GM23338 (cell line): ENCODE measurements at regions not wholly inside any gene's neighbourhood (a gene's known extent, or its start where the extent isn't known, plus 50 kb on each side); places are given as distances from the start of the nearest gene placed in this dataset.

Experiments
- ATAC-seq: fragments of 200-7000 bp; cut with Tn5 transposase; 3 replicates; pipeline ENCODE4 v1.9.1; 2020
- DNase-seq: peaks from one replicate; pipeline ENCODE4 v3.0.0-alpha.2; 2015; ENCODE audit warnings: low spot score
- H2AFZ ChIP-seq: fragments of 200-600 bp; sonication (generic); 2 replicates; pipeline ENCODE4 v1.8.0; 2016; ENCODE audit warnings: antibody characterized with exemption, mild to moderate bottlenecking, moderate library complexity
- H3F3A ChIP-seq: fragments of 200-600 bp; sonication (generic); replicated peaks from 2 replicates; pipeline ENCODE4 v1.8.0; 2017; ENCODE audit warnings: antibody characterized with exemption, mixed run types, low read depth
- H3K27ac ChIP-seq: fragments of 200-600 bp; sonication (generic); 2 replicates; pipeline ENCODE4 v1.6.1; 2016; ENCODE audit warnings: low read depth
- H3K27me3 ChIP-seq: fragments of 200-600 bp; sonication (generic); 2 replicates; pipeline ENCODE4 v1.8.0; 2016; ENCODE audit warnings: mild to moderate bottlenecking, mixed run types, moderate library complexity; ENCODE audit not compliant: insufficient read depth
- H3K36me3 ChIP-seq: fragments of 200-600 bp; sonication (generic); 2 replicates; pipeline ENCODE4 v1.8.0; 2016; ENCODE audit warnings: mild to moderate bottlenecking; ENCODE audit not compliant: insufficient read depth
- H3K4me1 ChIP-seq: fragments of 200-600 bp; sonication (generic); 2 replicates; pipeline ENCODE4 v1.8.0; 2016; ENCODE audit warnings: mild to moderate bottlenecking, moderate library complexity; ENCODE audit not compliant: insufficient read depth
- H3K4me2 ChIP-seq: fragments of 200-600 bp; sonication (generic); 2 replicates; pipeline ENCODE4 v1.7.1; 2017; ENCODE audit warnings: mixed run types
- H3K4me3 ChIP-seq: fragments of 200-600 bp; sonication (generic); 2 replicates; pipeline ENCODE4 v1.6.1; 2016; ENCODE audit warnings: mixed run types
- H3K79me2 ChIP-seq: fragments of 200-600 bp; sonication (generic); replicated peaks from 2 replicates; pipeline ENCODE4 v1.8.0; 2017; ENCODE audit warnings: mild to moderate bottlenecking; ENCODE audit not compliant: insufficient read depth
- H3K9me2 ChIP-seq: fragments of 200-600 bp; sonication (generic); 2 replicates; pipeline ENCODE4 v1.8.0; 2017; ENCODE audit not compliant: insufficient read depth
- H4K20me1 ChIP-seq: fragments of 200-600 bp; sonication (generic); replicated peaks from 2 replicates; pipeline ENCODE4 v1.8.0; 2017; ENCODE audit warnings: mild to moderate bottlenecking; ENCODE audit not compliant: insufficient read depth
- H3K27ac Mint-ChIP-seq: 2 replicates; pipeline ENCODE4 v1.8.0; 2020; ENCODE audit warnings: inconsistent platforms, mild to moderate bottlenecking, moderate library complexity, mixed read lengths
- H3K27me3 Mint-ChIP-seq: 3 replicates; pipeline ENCODE4 v1.8.0; 2022; ENCODE audit warnings: low read depth, mild to moderate bottlenecking, moderate library complexity, mixed read lengths, inconsistent platforms; ENCODE audit not compliant: insufficient read depth, poor library complexity
- H3K36me3 Mint-ChIP-seq: 3 replicates; pipeline ENCODE4 v1.8.0; 2021; ENCODE audit warnings: low read depth, mild to moderate bottlenecking, inconsistent platforms, moderate library complexity, mixed read lengths
- H3K4me1 Mint-ChIP-seq: 3 replicates; pipeline ENCODE4 v1.8.0; 2020; ENCODE audit warnings: mild to moderate bottlenecking, inconsistent platforms, mixed read lengths
- H3K4me3 Mint-ChIP-seq: 3 replicates; pipeline ENCODE4 v1.8.0; 2021; ENCODE audit warnings: moderate library complexity, mild to moderate bottlenecking, inconsistent platforms, mixed read lengths
- H3K9me3 Mint-ChIP-seq: 3 replicates; pipeline ENCODE4 v1.8.0; 2020; ENCODE audit warnings: moderate library complexity, mild to moderate bottlenecking, inconsistent platforms, mixed read lengths
- CREB1 ChIP-seq: fragments of 250-450 bp; sonication (Bioruptor Pico); IDR thresholded peaks from 2 replicates; pipeline ENCODE4 v1.5.0; 2020; ENCODE audit warnings: low read depth, mild to moderate bottlenecking, moderate library complexity
- POLR2AphosphoS5 ChIP-seq: IDR thresholded peaks from 2 replicates; pipeline ENCODE4 v1.6.1; 2016; ENCODE audit warnings: antibody characterized with exemption, low read depth
- STAT1 ChIP-seq: IDR thresholded peaks from one replicate; pipeline ENCODE4 v1.6.1; 2016; ENCODE audit warnings: antibody characterized with exemption; ENCODE audit not compliant: unreplicated experiment
- ZNF114 ChIP-seq: fragments of 250-450 bp; sonication (Bioruptor Pico); IDR thresholded peaks from 2 replicates; pipeline ENCODE4 v1.5.0; 2020; ENCODE audit warnings: mild to moderate bottlenecking, moderate library complexity
- ZNF331 ChIP-seq: fragments of 250-450 bp; sonication (Bioruptor Pico); IDR thresholded peaks from 2 replicates; pipeline ENCODE4 v1.5.0; 2020; ENCODE audit warnings: low read depth, mild to moderate bottlenecking, moderate library complexity
- TF ChIP-seq, protein P1 (sequence below): IDR thresholded peaks from 2 replicates; pipeline ENCODE4 v1.6.1; 2016; ENCODE audit warnings: antibody characterized with exemption

DNA sequence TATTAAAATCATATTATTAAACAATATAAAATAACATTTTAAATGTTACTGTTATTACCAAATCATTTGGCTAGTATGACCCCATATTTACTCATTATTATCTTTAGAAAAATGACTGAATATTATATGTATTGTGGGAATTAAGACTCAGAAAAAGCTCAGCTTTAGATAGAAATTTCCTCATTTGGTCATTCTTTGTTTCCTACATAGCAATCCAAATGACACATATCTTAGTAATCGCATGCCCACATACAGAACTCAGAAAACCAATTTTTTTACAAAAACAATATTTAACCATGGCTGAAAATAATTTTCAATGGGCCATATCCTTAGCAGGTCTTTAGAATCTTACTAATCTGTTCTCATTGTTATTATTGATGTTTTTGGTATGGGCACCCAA lies 53.8 kb upstream of the TSLP start:
- no peak overlapping the region for H3K4me2 ChIP-seq
- DNase-seq (no peak), ATAC-seq (no peak)
- no peak overlapping the region for H3K4me3 ChIP-seq
- no peaks in the 10 kb centered on the region for H3F3A ChIP-seq
- no peaks in the 10 kb centered on the region for H3K4me1 Mint-ChIP-seq
- no peak overlapping the region for H3K4me3 Mint-ChIP-seq
- H3K36me3 Mint-ChIP-seq = no peaks in the 10 kb centered on the region
- no peaks in the 10 kb centered on the region for H3K79me2 ChIP-seq
- H3K9me3 Mint-ChIP-seq = no peaks in the 10 kb centered on the region
- H3K27ac Mint-ChIP-seq = no peak overlapping the region
- H3K27ac ChIP-seq = no peak overlapping the region
- H4K20me1 ChIP-seq = no peaks in the 10 kb centered on the region
- H3K4me1 ChIP-seq = no peaks in the 10 kb centered on the region
- TF ChIP-seq POLR2AphosphoS5 = no peak
- TF ChIP-seq, protein P1, sequence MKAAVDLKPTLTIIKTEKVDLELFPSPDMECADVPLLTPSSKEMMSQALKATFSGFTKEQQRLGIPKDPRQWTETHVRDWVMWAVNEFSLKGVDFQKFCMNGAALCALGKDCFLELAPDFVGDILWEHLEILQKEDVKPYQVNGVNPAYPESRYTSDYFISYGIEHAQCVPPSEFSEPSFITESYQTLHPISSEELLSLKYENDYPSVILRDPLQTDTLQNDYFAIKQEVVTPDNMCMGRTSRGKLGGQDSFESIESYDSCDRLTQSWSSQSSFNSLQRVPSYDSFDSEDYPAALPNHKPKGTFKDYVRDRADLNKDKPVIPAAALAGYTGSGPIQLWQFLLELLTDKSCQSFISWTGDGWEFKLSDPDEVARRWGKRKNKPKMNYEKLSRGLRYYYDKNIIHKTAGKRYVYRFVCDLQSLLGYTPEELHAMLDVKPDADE = no peak
- TF ChIP-seq ZNF114 (CRISPR knock-in tag) = no peak
- no peak for TF ChIP-seq CREB1 (CRISPR knock-in tag)
- TF ChIP-seq ZNF331 (CRISPR knock-in tag) = no peak
- TF ChIP-seq STAT1 = no peak
- no peak overlapping the region for H2AFZ ChIP-seq
- H3K27me3 Mint-ChIP-seq = no peaks in the 10 kb centered on the region
- H3K36me3 ChIP-seq = no peaks in the 10 kb centered on the region
- H3K9me2 ChIP-seq = no peaks in the 10 kb centered on the region
- H3K27me3 ChIP-seq = no peaks in the 10 kb centered on the region
